GM21786 (cell line): ENCODE measurements at regions not wholly inside any gene's neighbourhood (a gene's known extent, or its start where the extent isn't known, plus 50 kb on each side); places are given as distances from the start of the nearest gene placed in this dataset.

ENCODE experiments used
- ATAC-seq: cut with Tn5 transposase; IDR thresholded peaks from one replicate; pipeline ENCODE4 v1.9.1; 2021; ENCODE audit not compliant: unreplicated experiment

DNA sequence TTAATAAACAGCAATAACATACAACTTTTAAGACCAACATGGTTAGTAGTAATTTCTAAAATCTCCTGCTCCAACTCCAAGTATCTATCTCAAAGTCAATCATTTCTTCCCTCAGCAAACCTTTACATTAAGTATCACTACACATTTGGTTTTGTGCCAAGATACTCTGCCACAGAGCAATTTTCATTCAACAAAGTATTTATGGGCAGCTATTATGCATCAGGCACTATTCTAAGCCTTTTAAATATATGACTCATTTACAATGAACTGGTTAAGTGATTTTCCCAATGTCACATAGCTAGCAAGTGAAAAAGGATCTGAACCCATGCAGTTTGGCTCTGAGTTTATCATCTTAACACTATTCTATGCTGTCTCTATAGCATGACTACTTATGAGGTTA lies 264.3 kb downstream of the NOL4 start:
- ATAC-seq = no peak

DNA sequence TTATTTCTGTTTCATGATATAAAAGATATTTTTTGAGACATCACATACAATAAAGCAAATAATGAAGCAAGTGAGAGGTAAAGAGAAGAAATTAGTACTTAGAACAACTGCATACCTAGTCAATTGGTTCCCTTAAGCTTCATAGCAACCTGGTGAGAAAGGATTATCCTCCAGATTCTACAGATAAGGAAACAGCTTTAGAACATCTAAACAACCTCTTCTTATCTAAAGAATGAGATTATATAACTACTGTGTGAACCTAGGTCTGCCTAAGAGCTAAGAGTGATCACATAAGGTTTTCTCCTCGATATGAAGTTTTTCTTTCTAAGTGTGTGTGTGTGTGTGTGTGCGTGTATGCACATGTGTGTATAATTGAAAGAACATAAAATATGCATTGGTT lies 265.1 kb downstream of the NOL4 start:
- ATAC-seq = no peak

DNA sequence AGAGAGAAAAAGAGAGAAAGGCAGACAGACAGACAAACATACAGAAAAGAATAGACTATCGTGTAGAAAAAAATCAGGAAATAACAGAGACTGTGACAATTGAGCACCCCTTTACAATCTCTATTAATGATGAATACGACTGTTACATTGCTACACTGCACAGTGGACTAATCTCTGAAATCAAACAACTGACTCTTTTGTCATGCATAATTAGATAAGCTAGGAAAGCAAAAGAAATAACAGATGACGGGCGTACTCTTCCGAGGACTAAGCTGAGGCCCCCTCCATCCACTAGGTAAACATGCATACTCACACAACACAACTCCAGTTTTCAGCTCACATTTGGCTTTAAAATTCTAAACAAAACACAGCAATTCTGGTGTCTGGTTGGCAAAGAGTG lies 267.0 kb downstream of the NOL4 start:
- no peak for ATAC-seq

DNA sequence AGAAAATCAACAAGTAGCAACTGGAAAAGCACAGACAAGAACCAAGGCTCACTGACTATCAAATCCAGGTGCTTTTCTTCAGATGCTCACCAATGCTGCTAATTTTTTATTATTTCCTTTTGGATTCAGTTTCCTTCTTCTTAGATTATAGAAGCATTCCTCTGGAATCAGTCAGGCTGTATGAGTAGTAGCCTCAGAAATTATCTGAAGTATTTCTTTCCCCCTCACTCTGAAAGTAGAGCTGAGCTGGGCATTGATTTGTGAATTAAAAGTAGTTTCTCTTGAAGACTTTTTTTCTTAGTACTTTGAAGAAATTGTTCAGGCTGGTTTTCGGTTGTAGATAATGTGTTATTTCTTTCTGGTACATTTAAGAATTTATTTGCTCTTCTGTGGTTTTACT lies 273.7 kb downstream of the NOL4 start:
- ATAC-seq = no peak

DNA sequence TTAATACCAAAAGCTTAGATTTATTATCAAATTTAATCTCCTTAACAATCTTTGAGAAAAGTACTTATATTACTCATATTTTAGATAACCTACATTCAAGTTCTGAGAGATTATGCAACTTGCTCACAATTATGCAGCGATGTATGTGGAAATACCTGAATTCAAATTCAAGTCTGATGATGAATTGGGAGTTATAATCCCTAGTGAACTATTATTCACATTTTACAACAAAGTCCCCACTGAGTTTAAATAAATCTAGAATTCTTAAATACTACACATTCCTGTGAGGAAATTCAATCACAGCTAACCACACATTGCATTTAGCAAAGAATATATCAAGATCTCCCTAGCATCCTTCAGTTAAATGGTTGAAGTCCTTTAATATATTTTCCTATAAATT lies 278.4 kb downstream of the NOL4 start:
- ATAC-seq = no peak

DNA sequence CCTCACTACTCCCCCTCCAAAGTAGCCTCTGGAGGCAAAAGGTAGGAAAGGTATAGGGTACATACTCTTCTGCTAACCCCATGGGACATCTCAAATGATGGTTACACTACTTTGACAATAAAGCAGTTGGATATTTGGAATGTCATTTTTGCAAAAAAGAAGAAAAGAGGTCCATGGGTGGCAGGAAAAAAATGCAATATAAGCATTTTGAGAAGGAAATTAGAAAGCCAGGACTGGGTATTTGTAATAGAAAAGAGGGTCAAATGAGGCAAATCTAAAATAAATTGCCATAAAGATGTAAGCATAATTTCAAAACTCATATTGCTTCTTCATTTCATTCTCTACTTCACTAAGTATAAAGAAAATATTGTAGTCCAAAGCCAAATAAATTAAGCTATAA lies 280.2 kb downstream of the NOL4 start:
- no peak for ATAC-seq

DNA sequence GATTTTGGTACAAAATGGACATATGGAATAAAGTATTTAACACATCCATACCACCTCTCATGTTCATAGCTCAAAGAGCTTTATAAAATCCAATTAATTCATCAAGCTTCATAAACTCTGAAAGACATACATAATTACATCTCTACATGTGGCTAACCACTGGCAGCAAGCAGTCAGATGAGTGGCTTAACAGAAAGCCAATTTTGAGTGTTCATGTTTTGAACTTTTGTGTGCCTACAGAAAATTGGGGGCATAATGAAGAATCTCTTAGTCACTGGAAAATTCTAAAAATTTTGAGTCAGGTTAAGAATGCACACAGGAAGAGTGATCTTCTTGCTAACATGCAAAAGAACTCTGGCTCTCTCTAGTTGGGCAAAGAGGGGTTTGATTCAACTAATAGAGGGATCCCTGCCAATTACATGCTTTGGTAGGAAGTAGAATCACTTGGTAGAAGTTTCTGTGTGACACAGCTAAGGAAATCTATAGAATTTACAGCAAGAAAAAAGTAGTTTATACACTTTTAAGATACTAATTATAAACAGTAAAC lies 287.4 kb downstream of the NOL4 start:
- ATAC-seq = no peak

DNA sequence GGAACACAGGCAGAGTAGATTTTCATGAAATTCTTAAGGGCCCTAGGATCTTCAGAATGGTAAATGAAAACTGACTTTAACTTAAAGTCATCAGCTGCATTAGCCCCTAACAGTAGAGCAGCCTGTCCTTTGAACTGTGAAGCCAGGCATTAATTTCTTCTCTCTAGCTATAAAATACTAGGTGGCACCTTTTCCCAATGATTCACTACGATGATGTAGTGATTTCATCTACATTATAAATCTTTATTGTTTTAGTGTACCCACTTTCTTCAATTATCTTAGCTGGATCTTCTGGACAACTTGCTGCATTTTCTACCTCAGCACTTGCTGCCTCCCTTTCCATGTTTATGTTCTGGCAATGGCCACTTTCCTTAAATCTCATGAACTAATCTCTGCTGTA lies 290.5 kb downstream of the NOL4 start:
- ATAC-seq = no peak

DNA sequence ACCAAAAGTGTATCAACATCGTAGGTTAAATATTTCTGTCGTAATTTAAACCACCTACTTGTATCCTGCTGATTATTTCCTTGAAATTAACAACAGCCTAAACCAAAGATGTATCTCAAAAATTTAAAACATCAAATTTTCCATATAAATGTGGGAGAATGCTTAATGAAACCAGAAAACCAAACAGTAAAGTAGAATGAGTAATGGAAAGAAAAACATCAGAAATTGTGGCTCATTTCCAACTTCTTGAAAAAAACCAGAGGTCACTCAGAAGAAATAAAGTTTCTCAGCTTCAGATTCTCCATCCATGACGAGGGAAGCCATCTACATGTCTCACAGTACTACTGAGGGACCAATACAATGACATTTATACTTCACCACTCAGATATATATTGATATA lies 296.5 kb downstream of the NOL4 start:
- ATAC-seq = no peak

DNA sequence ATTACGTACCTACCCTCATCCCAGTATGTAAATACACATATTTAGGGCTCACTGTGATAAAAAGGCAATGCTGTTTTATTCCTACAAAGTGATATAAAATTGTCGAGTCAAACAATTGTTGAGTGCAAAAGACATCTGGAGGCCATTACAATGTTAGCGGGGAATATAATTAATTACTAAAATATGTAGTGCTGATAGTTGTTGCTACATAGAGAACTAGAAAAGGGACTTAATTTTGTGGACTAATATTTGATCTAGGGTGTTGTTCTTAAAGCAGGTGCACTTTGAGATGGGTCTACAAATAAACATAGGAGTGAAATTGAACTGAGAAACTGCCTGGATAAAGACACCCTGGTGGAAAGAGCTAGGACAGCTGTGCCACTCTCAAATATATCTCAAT lies 300.1 kb downstream of the NOL4 start:
- no peak for ATAC-seq

DNA sequence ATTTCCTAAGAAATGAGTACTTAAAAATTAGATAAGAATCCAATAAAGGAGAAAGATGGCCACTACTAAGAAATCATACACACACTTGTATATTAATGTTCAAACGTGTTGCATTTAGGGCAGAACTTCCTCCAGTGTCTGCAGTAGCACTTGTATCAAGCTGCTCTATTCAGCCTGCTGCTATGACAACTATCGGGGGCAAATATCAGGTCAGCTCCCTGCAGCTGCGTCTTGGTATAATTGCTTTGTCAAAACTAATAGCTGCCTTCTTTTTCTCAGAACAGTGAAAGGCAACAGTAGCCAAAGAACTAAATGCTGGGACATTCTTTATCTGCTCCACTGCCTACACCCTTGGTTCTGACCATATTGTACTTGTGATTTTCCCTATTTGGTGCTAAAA lies 300.7 kb downstream of the NOL4 start:
- no peak for ATAC-seq

DNA sequence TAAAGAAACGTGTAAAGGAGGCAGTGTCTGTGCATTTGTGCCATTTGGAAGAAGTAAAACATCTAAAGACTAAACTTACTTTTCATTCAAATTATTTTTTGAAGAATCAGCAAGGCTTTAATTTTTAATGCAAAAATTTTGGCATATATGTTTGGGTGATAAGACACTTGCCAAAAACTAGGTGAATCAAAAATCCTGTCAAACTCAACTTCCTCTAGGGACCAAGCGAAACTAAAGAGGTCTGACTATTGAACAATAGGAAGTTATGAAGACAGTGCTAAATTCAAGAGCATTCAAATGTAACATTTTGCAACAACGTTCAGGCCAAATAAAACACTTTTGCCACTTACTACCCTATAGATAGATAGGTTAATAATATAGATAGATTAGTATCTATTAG lies 306.1 kb downstream of the NOL4 start:
- ATAC-seq = no peak

DNA sequence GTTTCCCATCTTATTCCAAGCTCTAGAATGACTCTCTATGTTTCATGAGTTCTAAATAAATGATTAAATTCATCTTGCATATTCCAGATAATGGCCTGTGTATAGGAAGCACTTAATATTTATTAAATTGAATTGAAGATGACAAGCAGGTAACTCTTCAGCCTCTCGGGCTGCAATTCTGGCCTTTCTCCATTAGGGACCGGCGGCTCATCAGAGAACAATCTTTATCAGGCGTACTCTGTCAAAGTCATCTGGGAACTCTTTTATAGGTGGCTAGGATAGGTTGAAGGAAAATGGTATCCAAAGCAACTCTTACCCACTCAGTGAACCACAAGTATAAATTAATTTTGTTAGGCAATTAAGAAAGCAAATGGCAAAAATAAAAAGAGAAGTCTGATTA lies 308.5 kb downstream of the NOL4 start:
- ATAC-seq = no peak

DNA sequence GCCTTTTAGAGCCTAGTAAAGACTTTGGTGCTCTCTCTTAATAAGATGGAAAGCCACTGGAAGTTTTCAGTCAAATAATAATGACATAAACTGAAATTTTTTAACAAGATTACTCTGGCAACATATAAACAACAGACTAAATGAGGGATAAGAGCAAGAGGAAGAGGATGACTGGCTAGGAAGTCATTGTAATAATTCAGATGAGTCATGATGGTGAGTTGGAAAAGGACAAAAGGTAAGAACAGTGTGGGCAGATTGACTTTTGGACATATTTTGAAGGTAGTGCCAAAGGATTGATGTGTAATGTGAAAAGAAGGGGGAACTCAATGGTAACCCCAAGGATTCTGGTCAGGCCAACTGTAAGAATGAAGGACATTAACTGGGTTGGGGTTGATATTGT lies 310.3 kb downstream of the NOL4 start:
- no peak for ATAC-seq

DNA sequence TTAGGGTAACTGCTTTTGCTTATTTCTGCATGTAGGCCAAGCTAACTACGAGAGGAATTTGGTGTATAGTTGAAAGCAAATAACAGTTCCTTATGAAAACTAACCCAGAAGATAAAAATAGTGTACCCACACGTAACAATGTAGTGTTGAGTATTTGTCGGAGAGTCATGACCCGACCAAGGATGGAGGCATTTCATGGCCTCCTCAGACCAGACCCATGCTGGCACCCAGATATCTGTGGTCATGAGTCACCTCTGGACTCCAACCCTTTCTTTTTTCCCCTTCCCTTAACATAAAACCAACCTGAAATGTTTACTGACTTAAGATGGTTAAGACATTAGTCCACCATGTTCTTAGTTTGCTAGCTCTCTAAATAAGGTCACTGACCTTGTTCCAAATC lies 318.7 kb downstream of the NOL4 start:
- no peak for ATAC-seq

DNA sequence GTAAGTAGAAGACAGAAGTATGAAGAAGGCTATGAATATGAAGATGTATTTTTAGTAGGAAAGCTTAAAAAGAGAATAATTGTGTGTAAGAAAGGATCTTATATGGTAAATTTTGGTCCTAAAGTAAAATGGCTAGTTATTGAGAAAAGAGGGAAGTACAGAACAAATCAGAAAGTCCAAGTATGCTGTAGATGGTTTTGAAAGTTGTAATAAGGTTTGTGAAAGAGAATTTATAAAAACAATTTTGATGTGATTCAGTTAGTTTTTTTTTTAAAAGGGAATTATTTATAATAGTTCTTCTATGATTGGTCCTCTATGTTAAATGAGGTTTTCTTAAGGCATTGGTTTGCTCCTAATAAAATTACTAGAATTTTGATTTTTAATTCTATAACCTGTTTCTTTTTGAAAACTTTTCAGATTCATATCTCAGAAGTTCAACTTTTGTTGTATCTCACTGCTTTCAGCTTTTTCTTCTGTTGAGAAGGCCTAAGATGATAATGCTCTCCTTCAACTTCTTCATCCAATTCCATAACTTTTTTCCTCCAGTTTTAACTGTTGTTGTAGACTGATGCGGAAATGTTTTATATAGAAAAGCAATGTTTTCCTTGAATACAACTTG lies 322.7 kb downstream of the NOL4 start:
- no peak for ATAC-seq

DNA sequence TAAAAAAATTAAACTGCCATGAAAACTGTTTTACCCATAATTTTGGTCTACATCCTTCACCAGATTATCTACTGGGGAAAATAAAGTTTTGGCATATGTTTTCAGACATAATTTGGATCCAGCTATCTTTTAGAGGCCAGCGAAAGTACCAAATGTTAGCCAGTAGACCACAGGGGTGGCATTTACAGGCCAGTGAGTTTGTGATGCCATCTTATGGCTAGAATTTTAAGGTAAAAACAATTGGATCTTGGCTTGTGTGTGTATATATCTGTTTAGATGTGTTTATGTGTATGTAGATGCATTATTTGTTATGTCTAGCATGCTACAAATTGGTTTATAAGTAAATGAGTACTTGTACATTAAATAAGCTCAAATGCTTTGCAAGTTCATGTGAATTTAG lies 322.6 kb downstream of the ASXL3 start:
- ATAC-seq = no peak

DNA sequence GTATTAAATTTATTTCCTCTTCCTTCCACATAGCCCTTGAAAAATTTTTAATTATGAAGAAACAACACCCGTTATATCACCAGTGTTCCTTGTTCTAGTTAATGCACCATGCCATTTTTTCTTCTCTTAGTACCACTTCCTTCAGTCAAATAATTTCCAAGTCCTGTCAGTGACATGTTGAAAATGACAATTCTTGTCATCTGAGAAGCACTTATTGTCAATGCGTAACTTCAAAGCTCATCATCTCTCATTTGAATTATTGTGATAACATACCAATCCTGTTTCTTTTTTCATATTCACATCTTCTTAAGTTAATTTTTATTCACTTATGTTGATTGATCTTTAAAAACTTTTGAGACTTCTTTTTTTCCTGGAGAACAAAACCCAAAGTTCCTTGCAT lies 320.4 kb downstream of the ASXL3 start:
- no peak for ATAC-seq

DNA sequence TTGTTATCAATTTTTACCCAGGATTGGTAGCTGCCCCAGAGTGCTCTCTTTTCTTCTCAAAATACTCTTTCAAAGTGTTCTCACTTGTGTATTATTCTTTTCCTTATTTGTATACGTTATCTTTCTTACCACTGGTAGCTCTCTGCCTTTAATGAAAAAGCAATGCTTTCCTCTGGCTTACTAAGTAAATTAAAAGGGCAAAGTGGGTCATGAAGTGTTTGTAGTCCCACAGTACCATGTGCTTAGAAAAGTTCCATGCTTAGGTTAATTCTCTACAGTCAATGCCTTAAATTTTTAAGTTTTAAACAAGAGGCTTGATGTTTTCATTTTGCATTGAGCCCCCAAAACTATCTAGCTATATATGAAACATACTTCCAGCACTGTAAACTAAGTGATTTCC lies 300.2 kb downstream of the ASXL3 start:
- ATAC-seq = no peak

DNA sequence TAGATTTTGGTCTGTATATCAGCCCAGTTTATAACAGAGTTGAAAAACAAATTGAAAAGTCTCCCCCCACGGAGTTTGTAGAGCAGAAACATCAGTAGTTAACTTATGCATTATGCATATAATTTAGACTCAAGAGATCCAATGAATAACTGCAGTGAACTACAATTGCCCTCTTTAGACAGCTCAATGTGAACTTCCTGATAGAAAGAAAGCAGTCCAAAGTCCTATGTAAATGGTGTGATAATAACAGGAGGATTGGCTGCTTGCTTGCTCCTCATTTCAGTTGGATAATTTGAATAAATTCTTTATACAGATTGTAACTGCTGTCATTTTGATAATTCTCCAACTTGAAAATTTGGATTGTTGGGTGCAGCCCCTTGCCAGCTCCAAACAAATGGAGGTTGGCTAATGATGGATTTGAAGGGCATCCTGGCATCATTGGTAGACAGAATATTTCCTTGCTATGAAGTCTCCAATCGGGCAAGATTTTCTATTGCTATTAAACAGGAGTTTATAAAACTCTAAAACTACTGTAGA lies 297.1 kb downstream of the ASXL3 start:
- no peak for ATAC-seq

DNA sequence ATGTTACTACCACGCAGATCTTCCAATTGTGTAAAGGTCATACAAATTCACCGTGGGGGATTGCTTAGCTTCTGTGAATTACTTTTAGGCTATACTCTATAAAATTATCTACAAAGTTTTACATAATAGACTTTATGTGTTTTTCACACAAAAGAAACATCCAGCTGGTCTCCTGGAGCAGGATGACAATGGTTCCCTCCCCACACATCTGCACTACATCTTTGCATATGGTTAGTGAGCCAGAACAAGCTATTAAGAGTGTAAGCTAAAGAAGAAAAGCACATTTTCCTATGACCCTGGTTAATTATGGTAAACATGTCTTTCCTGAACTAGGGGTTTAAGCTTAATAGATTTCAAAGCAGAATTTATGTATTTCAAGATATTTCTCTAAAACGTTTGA lies 295.1 kb downstream of the ASXL3 start:
- no peak for ATAC-seq

DNA sequence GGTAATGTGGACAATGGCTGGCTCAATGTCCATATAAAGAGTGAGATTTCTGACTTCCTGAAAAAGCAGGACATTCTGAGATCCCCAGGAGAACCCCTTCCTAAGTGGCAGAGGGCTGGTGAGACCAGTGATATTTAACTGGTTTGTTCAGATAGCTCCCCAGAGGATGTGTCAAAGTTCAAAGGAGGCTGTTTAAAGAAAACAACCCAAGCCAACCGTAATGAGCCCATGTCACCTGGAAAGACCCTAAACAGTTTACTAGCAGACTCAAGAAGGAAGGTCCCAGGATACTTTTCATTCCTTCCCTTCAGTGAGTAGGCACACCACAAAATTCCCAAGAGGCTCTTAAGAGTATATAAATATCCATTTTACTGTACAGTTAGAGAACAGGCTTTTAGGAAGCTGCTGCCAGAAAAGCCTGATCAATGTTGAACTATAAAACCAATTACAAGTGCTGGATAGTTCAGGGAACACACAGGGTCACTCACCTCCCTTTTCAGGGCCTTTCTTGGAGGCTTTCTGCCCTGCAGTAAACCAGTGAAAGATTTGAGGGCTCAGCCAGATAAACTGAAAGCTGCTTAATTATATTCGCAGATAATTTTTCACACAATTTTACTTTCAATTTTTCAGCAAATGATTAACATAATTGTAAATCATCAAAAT lies 293.5 kb downstream of the ASXL3 start:
- ATAC-seq = no peak

DNA sequence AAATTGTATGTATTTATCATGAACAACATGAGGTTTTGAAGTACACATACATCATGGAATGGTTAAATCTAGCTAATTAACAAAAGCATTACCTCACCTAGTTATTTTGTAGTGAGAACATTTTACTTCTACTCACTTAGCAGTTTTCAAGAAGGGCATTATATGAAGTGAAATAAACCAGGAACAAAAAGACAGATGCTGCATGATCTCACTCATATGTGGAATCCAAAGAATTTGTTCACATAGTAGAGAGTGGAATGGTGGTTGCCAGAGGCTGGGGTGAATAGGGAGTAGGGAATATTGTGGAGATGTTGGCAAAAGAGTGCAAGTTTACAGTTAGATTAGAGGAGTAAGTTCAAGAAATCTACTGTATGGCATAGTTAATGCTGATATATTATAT lies 292.0 kb downstream of the ASXL3 start:
- ATAC-seq = no peak
